Fibroblast of skin of left biceps (primary cell): ENCODE measurements at regions not wholly inside any gene's neighbourhood (a gene's known extent, or its start where the extent isn't known, plus 50 kb on each side); places are given as distances from the start of the nearest gene placed in this dataset.
"Not testable (repeated sequence)": the region's sequence is repeated elsewhere in the genome, so short reads cannot be mapped to it uniquely, and the experiment has no call there.

Experiments
- DNase-seq, 2 experiments: peaks; one replicate each; pipeline ENCODE4 v3.0.0-alpha.2; 2013; ENCODE audit warnings: low read depth in 2 of 2

GRCh38 chr12:84397263-84397662, 515.3 kb downstream of the SLC6A15 start:
- no peak for DNase-seq

GRCh38 chr12:84391176-84391575, 521.4 kb downstream of the SLC6A15 start:
- not testable (repeated sequence) for DNase-seq

- DNase-seq: no peak
These were observed 528.2 kb downstream of the SLC6A15 start for GRCh38 chr12:84384384-84384783.

GRCh38 chr12:84382486-84382885, 530.1 kb downstream of the SLC6A15 start:
- DNase-seq: peak in 1 of 2 experiments; percentile 44

- no peak for DNase-seq
These were observed 536.3 kb downstream of the SLC6A15 start for GRCh38 chr12:84376320-84376719.

- peak in 1 of 2 experiments; percentile 28 for DNase-seq
These were observed 537.0 kb downstream of the SLC6A15 start for GRCh38 chr12:84375449-84376170.

- no peak for DNase-seq
These were observed 550.1 kb downstream of the SLC6A15 start for GRCh38 chr12:84362552-84362897.

GRCh38 chr12:84361651-84362551, 550.7 kb downstream of the SLC6A15 start:
- DNase-seq: no peak

GRCh38 chr12:84357314-84357713, 555.3 kb downstream of the SLC6A15 start:
- DNase-seq: no peak

- DNase-seq: no peak
These were observed 556.4 kb downstream of the SLC6A15 start for GRCh38 chr12:84356224-84356623.

- no peak for DNase-seq
These were observed 557.0 kb downstream of the SLC6A15 start for GRCh38 chr12:84355561-84355960.

GRCh38 chr12:84348582-84348981, 564.0 kb downstream of the SLC6A15 start:
- DNase-seq: no peak

GRCh38 chr12:84341467-84342193, 571.0 kb downstream of the SLC6A15 start:
- no peak for DNase-seq

GRCh38 chr12:84336231-84336630, 576.4 kb downstream of the SLC6A15 start:
- DNase-seq: no peak

- DNase-seq: peak in 1 of 2 experiments; percentile 8
These were observed 582.7 kb downstream of the SLC6A15 start for GRCh38 chr12:84329938-84330337.

GRCh38 chr12:84315926-84316325, 596.7 kb downstream of the SLC6A15 start:
- DNase-seq: no peak

- no peak for DNase-seq
These were observed 599.3 kb downstream of the SLC6A15 start for GRCh38 chr12:84313323-84313675.

- DNase-seq: no peak
These were observed 604.4 kb downstream of the SLC6A15 start for GRCh38 chr12:84308211-84308610.

GRCh38 chr12:84305144-84305543, 607.5 kb downstream of the SLC6A15 start:
- no peak for DNase-seq

- no peak for DNase-seq
These were observed 618.4 kb downstream of the SLC6A15 start for GRCh38 chr12:84294246-84294645.

- no peak for DNase-seq
These were observed 622.4 kb downstream of the SLC6A15 start for GRCh38 chr12:84290168-84290567.

GRCh38 chr12:84277986-84278385, 634.6 kb downstream of the SLC6A15 start:
- no peak for DNase-seq
